Keratinocyte (primary cell): ENCODE measurements at regions not wholly inside any gene's neighbourhood (a gene's known extent, or its start where the extent isn't known, plus 50 kb on each side); places are given as distances from the start of the nearest gene placed in this dataset.

ENCODE experiments used
- DNase-seq: peaks from one replicate; pipeline ENCODE4 v3.0.0-alpha.2; 2011; ENCODE audit warnings: low read depth, missing footprints, low spot score
- FAIRE-seq: peaks from 2 replicates; lab custom pipeline; 2011; peaks lifted over from hg19 to GRCh38; lab: Jason Lieb, UNC
- H2AFZ ChIP-seq: 2 replicates; pipeline ENCODE4 v1.6.0; 2012; ENCODE audit warnings: low read length, control low read depth, inconsistent platforms; ENCODE audit not compliant: control insufficient read depth
- H3K27ac ChIP-seq: 2 replicates; pipeline ENCODE4 v1.5.1; 2011; ENCODE audit warnings: low read length; ENCODE audit not compliant: control insufficient read depth, insufficient read depth
- H3K27me3 ChIP-seq: 3 replicates; pipeline ENCODE4 v1.6.0; 2011; ENCODE audit warnings: low read length; ENCODE audit not compliant: control insufficient read depth, insufficient read depth; ENCODE audit errors: extremely low read depth
- H3K36me3 ChIP-seq, 2 experiments: 2 replicates in 1 of 2; 3 replicates in 1 of 2; pipeline ENCODE4 v1.5.1; 2011; ENCODE audit warnings: low read length in 2 of 2, mild to moderate bottlenecking in 1 of 2; ENCODE audit not compliant: control insufficient read depth in 2 of 2, insufficient read depth in 2 of 2; ENCODE audit errors: extremely low read depth in 1 of 2
- H3K4me1 ChIP-seq: 3 replicates; pipeline ENCODE4 v1.5.1; 2011; ENCODE audit warnings: low read length; ENCODE audit not compliant: control insufficient read depth, insufficient read depth; ENCODE audit errors: extremely low read depth
- H3K4me2 ChIP-seq: 3 replicates; pipeline ENCODE4 v1.6.0; 2011; ENCODE audit warnings: low read depth, low read length; ENCODE audit not compliant: control insufficient read depth, insufficient read depth; ENCODE audit errors: extremely low read depth
- H3K4me3 ChIP-seq, 3 experiments: fragments of 200-600 bp in 1 of 3; sonication (generic) in 1 of 3; 2 replicates in 2 of 3; 3 replicates in 1 of 3; pipeline ENCODE4 v1.5.1; 2011 to 2016; ENCODE audit warnings: low read length in 3 of 3, mild to moderate bottlenecking in 3 of 3, control low read depth in 2 of 3, inconsistent platforms in 1 of 3, low read depth in 1 of 3, mixed read lengths in 1 of 3, mixed run types in 1 of 3, moderate library complexity in 1 of 3; ENCODE audit not compliant: control insufficient read depth in 2 of 3, insufficient read depth in 2 of 3; ENCODE audit errors: extremely low read depth in 1 of 3
- H3K79me2 ChIP-seq: 2 replicates; pipeline ENCODE4 v1.6.0; 2012; ENCODE audit warnings: low read length; ENCODE audit not compliant: control insufficient read depth, insufficient read depth
- H3K9ac ChIP-seq: 3 replicates; pipeline ENCODE4 v1.6.0; 2011; ENCODE audit warnings: low read length; ENCODE audit not compliant: control insufficient read depth, insufficient read depth; ENCODE audit errors: extremely low read depth
- H3K9me1 ChIP-seq: 3 replicates; pipeline ENCODE4 v1.6.0; 2011; ENCODE audit warnings: low read length; ENCODE audit not compliant: control insufficient read depth, insufficient read depth; ENCODE audit errors: extremely low read depth
- H3K9me3 ChIP-seq: 2 replicates; pipeline ENCODE4 v1.5.1; 2012; ENCODE audit warnings: low read depth, low read length; ENCODE audit not compliant: control insufficient read depth
- H4K20me1 ChIP-seq: 3 replicates; pipeline ENCODE4 v1.6.0; 2011; ENCODE audit warnings: low read length; ENCODE audit not compliant: control insufficient read depth, insufficient read depth; ENCODE audit errors: extremely low read depth
- CTCF ChIP-seq, 3 experiments: IDR thresholded peaks in 1 of 3; conservative IDR thresholded peaks in 1 of 3; optimal IDR thresholded peaks in 1 of 3; 2 replicates in 2 of 3; 3 replicates in 1 of 3; pipeline versions ENCODE3 to v1.5.1; 2011; ENCODE audit warnings: low read length in 3 of 3, mild to moderate bottlenecking in 3 of 3, moderate library complexity in 2 of 3, control low read depth in 1 of 3, inconsistent platforms in 1 of 3; ENCODE audit not compliant: insufficient read depth in 2 of 3; ENCODE audit errors: extremely low read depth in 1 of 3
- EZH2 ChIP-seq: IDR thresholded peaks from one replicate; pipeline ENCODE4 v1.6.1; 2012; ENCODE audit warnings: inconsistent platforms, mild to moderate bottlenecking, low read length, moderate library complexity
- dilution Hi-C: fragments of 300-500 bp; cut with MboI; formaldehyde crosslinking; loops from one replicate; pipeline ENCODE4 v1.7.0; 2020; ENCODE audit warnings: low sequenced_read_pairs; ENCODE audit not compliant: extremely low pct_ligation_motif_present

GRCh38 chr5:12258549-12258948 is 354.3 kb upstream of the CTNND2 start:
- TF ChIP-seq CTCF (optimal IDR thresholded peaks at IDR 0.05 in 1 of 3, IDR thresholded peaks at IDR 0.05 in 1 of 3, conservative IDR thresholded peaks at IDR 0.05 in 1 of 3; ENCODE audit: extremely low read depth in 1 of 3, insufficient read depth in 2 of 3, low read length in 3 of 3) (no peak), EZH2 (no peak)
- FAIRE-seq (no peak), DNase-seq (no peak)
- Histone ChIP-seq H3K4me2 (no peak overlapping the region), H3K27ac (no peak overlapping the region), H3K27me3 (no peaks in the 10 kb centered on the region), H2AFZ (no peak overlapping the region), H4K20me1 (no peaks in the 10 kb centered on the region), H3K9ac (no peak overlapping the region), H3K9me3 (peaks cover 3% of the 10 kb centered on the region), H3K9me1 (no peaks in the 10 kb centered on the region), H3K36me3 (no peaks in the 10 kb centered on the region), H3K4me1 (no peaks in the 10 kb centered on the region), H3K4me3 (no peak overlapping the region), H3K79me2 (no peaks in the 10 kb centered on the region)
- dilution Hi-C loops, result no loop called here

- no peaks in the 10 kb centered on the region for H3K36me3 ChIP-seq
- H4K20me1 ChIP-seq, result no peaks in the 10 kb centered on the region
- H3K4me1 ChIP-seq, result no peaks in the 10 kb centered on the region
- H3K27me3 ChIP-seq, result no peaks in the 10 kb centered on the region
- H3K9me3 ChIP-seq, result no peaks in the 10 kb centered on the region
- no peak overlapping the region for H3K4me2 ChIP-seq
- DNase-seq (no peak), FAIRE-seq (no peak)
- H2AFZ ChIP-seq, result no peak overlapping the region
- H3K9ac ChIP-seq, result no peak overlapping the region
- no peaks in the 10 kb centered on the region for H3K9me1 ChIP-seq
- no peak overlapping the region for H3K27ac ChIP-seq
- no peak for TF ChIP-seq CTCF (optimal IDR thresholded peaks at IDR 0.05 in 1 of 3, IDR thresholded peaks at IDR 0.05 in 1 of 3, conservative IDR thresholded peaks at IDR 0.05 in 1 of 3; ENCODE audit: extremely low read depth in 1 of 3, insufficient read depth in 2 of 3, low read length in 3 of 3)
- no peak for TF ChIP-seq EZH2
- H3K4me3 ChIP-seq, result no peak overlapping the region
- dilution Hi-C loops, result no loop called here
- no peaks in the 10 kb centered on the region for H3K79me2 ChIP-seq
Measured at GRCh38 chr5:12250454-12250853, 346.2 kb upstream of the CTNND2 start.
